Adrenal gland (tissue), 9 donors: ENCODE measurements at regions not wholly inside any gene's neighbourhood (a gene's known extent, or its start where the extent isn't known, plus 50 kb on each side); places are given as distances from the start of the nearest gene placed in this dataset.
A peak's percentile ranks its signal among the peaks of the same experiment; 100 is the strongest.

ENCODE experiments used
- DNase-seq, 7 donors: peaks; one replicate each; pipeline ENCODE4 v3.0.0-alpha.2; 2019 to 2020
- H3K27ac ChIP-seq, 5 donors: fragments of 200-600 bp; sonication (generic) in 4 of 5; 1 replicate in 3 of 5; 2 replicates in 2 of 5; pipeline versions ENCODE4 v1.5.1 to v1.8.0; 2016 to 2020; ENCODE audit warnings: mild to moderate bottlenecking in 1 of 5
- H3K27me3 ChIP-seq: fragments of 200-600 bp; 2 replicates; pipeline ENCODE4 v1.8.0; 2021
- H3K36me3 ChIP-seq, 2 donors: fragments of 200-600 bp; replicated peaks in 1 of 2; 1 replicate in 1 of 2; 2 replicates in 1 of 2; pipeline versions ENCODE4 v1.5.1 to v1.8.0; 2018 to 2022
- H3K4me1 ChIP-seq, 2 donors: fragments of 200-600 bp; replicated peaks in 1 of 2; 1 replicate in 1 of 2; 2 replicates in 1 of 2; pipeline versions ENCODE4 v1.5.1 to v1.8.0; 2018 to 2021
- H3K4me3 ChIP-seq, 4 donors: fragments of 200-600 bp; sonication (generic) in 3 of 4; one replicate each; pipeline ENCODE4 v1.5.1; 2016 to 2018
- H3K9me3 ChIP-seq, 3 donors: fragments of 200-600 bp; sonication (generic) in 1 of 3; replicated peaks in 1 of 3; 1 replicate in 2 of 3; 2 replicates in 1 of 3; pipeline versions ENCODE4 v1.5.1 to v1.8.0; 2016 to 2021
- CTCF ChIP-seq, 6 experiments: fragments of 450-650 bp in 4 of 6; fragments of 200-600 bp in 2 of 6; sonication (generic) in 1 of 6; IDR thresholded peaks; 1 replicate in 5 of 6; 2 replicates in 1 of 6; pipeline versions ENCODE4 v1.5.1 to v1.8.0; 2016 to 2021; ENCODE audit warnings: antibody characterized with exemption in 6 of 6, mild to moderate bottlenecking in 2 of 6, moderate library complexity in 1 of 6
- POLR2A ChIP-seq, 2 donors: fragments of 450-650 bp; IDR thresholded peaks; one replicate each; pipeline ENCODE4 v1.6.1; 2017; ENCODE audit warnings: antibody characterized with exemption in 2 of 2, mild to moderate bottlenecking in 2 of 2, moderate library complexity in 1 of 2
- WGBS, 4 donors: extraction: QIAGEN DNeasy Blood & Tissue Kit in 2 of 4; methylation state at CpG; one replicate each; pipeline versions ENCODE4 v1.1.5 to v1.1.7; 2013 to 2017; 5-methylcytosine and 5-hydroxymethylcytosine counted together
- intact Hi-C, 2 donors: fragments of 100-400 bp; cut with DNase I; formaldehyde crosslinking; loops; one replicate each; pipeline versions ENCODE4 v1.14.1 to v1.15.0; 2022 to 2023
- donor health status: healthy with polysubstance abuse.
- donor health status: Bipolar disorder and iron deficiency.
- donor health status: DM: yes; HTN: yes; CAD: no.
- donor health status: DM: no; HTN: no; CAD: no.
- donor health status: DM: no; HTN: no; CAD: no.

GRCh38 chr16:64870859-64871258, 251.0 kb downstream of the CDH11 start:
- no peaks in the 10 kb centered on the region for H3K36me3 ChIP-seq
- 70 to 81% (median 73%) methylated on average over 3 of the region's 3 CpGs for WGBS, 4 donors

DNA sequence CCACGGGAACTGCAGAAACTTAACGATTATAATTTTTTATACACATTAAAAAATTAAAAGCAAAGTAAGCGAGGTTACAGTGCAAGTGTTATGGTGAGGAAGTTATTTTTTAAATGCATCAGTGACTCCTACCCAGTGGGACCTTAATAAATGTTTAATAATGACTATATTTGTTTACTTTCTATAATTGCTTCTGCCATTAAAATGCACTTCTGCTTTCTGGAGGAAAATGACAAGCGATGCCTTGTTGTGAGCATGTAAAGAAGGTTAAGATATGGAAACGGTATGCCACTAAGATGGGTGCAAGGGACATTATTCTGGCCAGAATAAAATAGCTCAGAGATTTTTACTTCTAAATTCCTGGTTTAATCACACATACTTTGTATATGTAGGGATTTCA, 252.1 kb downstream of the CDH11 start:
- no peaks in the 10 kb centered on the region for H3K9me3 ChIP-seq
- intact Hi-C loops = no loop called here
- no peak for TF ChIP-seq CTCF (IDR thresholded peaks at IDR 0.05)
- no peak for TF ChIP-seq POLR2A (IDR thresholded peaks at IDR 0.05)
- H3K27ac ChIP-seq = no peak overlapping the region
- no peaks in the 10 kb centered on the region for H3K27me3 ChIP-seq
- peaks cover 0 to 7% of the 10 kb centered on the region in 2 donors for H3K4me1 ChIP-seq
- no peak for DNase-seq
- WGBS, 4 donors = 72 to 83% (median 77%) methylated on average over 5 of the region's 5 CpGs
- no peak overlapping the region for H3K4me3 ChIP-seq
- H3K36me3 ChIP-seq = no peaks in the 10 kb centered on the region

More at GRCh38 chr16:64870859-64871258, 251.0 kb downstream of the CDH11 start:
- intact Hi-C loops = no loop called here
- Histone ChIP-seq H3K9me3 (no peaks in the 10 kb centered on the region), H3K4me1 (peaks cover 0 to under 1% of the 10 kb centered on the region in 2 donors), H3K27me3 (no peaks in the 10 kb centered on the region), H3K4me3 (no peak overlapping the region), H3K27ac (no peak overlapping the region)
- no peak for TF ChIP-seq CTCF (IDR thresholded peaks at IDR 0.05)
- TF ChIP-seq POLR2A (IDR thresholded peaks at IDR 0.05) = no peak
- no peak for DNase-seq

- Histone ChIP-seq H3K27ac (no peak overlapping the region), H3K36me3 (no peaks in the 10 kb centered on the region), H3K4me3 (no peak overlapping the region), H3K27me3 (no peaks in the 10 kb centered on the region), H3K9me3 (no peaks in the 10 kb centered on the region), H3K4me1 (peaks cover 0 to 7% of the 10 kb centered on the region in 2 donors)
- TF ChIP-seq POLR2A (IDR thresholded peaks at IDR 0.05) (no peak), CTCF (IDR thresholded peaks at IDR 0.05) (no peak)
- 83 to 91% (median 85%) methylated on average over 2 of the region's 2 CpGs for WGBS, 4 donors
- DNase-seq = no peak
- intact Hi-C loops = no loop called here
Observed at GRCh38 chr16:64866021-64866420, 255.8 kb downstream of the CDH11 start.

- Histone ChIP-seq H3K9me3 (no peaks in the 10 kb centered on the region), H3K27ac (peak overlapping the region in 1 of 5 donors; percentile 10), H3K4me1 (peaks cover 0 to 7% of the 10 kb centered on the region in 2 donors), H3K27me3 (no peaks in the 10 kb centered on the region), H3K36me3 (no peaks in the 10 kb centered on the region), H3K4me3 (no peak overlapping the region)
- WGBS, 4 donors = 65 to 72% (median 69%) methylated on average over 2 of the region's 2 CpGs
- intact Hi-C loops = no loop called here
- no peak for DNase-seq
- TF ChIP-seq POLR2A (IDR thresholded peaks at IDR 0.05) = no peak
- no peak for TF ChIP-seq CTCF (IDR thresholded peaks at IDR 0.05)
Observed at GRCh38 chr16:64865069-64865696, 256.7 kb downstream of the CDH11 start.
